ENCODE measurements at regions not wholly inside any gene's neighbourhood (a gene's known extent, or its start where the extent isn't known, plus 50 kb on each side); places are given as distances from the start of the nearest gene placed in this dataset.
"Not testable (repeated sequence)": the region's sequence is repeated elsewhere in the genome, so short reads cannot be mapped to it uniquely, and the experiment has no call there.

DNA sequence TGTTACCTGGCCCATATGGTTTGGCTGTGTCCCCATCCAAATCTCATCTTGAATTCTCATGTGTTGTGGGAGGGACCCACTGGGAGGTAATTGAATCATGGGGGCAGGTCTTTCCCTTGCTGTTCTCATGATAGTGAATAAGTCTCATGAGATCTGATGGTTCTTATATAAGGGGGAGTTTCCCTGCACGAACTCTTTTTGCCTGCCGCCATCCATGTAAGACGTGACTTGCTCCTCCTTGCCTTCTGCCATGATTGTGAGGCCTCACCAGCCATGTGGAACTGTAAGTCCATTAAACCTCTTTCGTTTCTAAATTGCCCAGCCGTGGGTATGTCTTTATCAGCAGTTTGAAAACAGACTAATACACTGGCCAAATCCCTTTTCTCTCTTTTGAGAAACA lies 444.4 kb downstream of the QKI start:
- H3K4me3 ChIP-seq (ENCODE audit: insufficient read depth, low read depth, low read length); H3K27me3 ChIP-seq (ENCODE audit: control insufficient read depth, insufficient read depth, low read length); DNase-seq; H3K36me3 ChIP-seq (replicated peaks; ENCODE audit: control insufficient read depth, insufficient read depth, low read length): not testable (repeated sequence)

DNA sequence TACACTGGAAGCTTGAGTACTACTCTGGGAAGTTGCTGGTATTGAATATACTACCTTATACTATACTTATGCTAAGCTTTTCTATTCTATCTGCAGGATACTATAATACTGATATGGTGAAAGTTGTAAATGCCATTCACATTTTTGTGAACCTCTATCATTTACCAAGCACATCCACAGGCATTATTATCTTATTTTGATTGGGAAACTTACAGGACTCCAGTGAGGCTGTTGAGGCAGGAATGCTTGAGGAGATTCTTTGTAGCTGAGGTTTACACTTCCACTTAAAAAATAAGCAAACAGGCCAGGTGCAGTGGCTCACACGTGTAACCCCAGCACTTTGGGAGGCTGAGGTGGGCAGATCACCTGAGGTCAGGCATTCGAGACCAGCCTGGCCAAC lies 442.9 kb downstream of the QKI start:
- no peaks in the 10 kb centered on the region for H3K27me3 ChIP-seq (ENCODE audit: control insufficient read depth, insufficient read depth, low read length)
- no peak overlapping the region for H3K4me3 ChIP-seq (ENCODE audit: insufficient read depth, low read depth, low read length)
- no peaks in the 10 kb centered on the region for H3K36me3 ChIP-seq (replicated peaks; ENCODE audit: control insufficient read depth, insufficient read depth, low read length)
- DNase-seq = no peak

DNA sequence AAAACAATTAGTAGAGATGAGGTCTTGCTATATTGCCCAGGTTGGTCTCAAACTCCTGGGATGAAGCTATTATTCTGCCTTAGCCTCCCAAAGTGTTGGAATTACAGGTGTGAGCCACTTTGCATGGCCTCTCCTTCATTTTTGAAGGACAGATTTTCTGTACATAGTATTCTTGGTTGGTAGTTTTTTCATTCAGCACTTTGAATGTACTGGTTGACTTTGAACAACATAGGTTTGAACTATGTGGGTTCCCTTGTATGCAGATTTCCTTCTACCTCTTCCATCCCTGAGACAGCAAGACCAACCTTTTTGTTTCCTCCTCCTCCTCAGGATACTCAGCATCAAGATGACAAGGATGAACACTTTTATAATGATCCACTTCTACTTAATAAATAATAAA lies 436.4 kb downstream of the QKI start:
- no peak for DNase-seq
- H3K4me3 ChIP-seq (ENCODE audit: insufficient read depth, low read depth, low read length) = no peak overlapping the region
- H3K27me3 ChIP-seq (ENCODE audit: control insufficient read depth, insufficient read depth, low read length) = no peaks in the 10 kb centered on the region
- no peaks in the 10 kb centered on the region for H3K36me3 ChIP-seq (replicated peaks; ENCODE audit: control insufficient read depth, insufficient read depth, low read length)

DNA sequence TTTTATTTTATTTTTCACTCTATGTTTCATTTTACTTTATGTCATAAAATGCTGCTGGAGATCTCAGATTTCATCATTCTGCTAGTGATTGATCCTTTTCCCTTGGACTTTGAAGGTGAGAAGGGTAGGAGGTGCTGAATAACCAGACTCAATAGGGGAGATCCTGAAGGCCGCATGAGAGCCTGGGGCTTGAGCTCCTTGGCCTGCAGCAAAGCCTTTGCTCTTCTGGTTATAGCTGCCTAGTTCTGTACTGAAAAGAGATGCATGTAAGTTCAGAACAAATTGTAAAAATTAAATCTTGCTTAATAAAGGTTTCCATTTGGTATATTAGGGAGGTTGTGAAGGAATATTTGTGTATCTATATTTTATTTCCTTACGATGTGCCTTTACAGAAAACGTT lies 430.2 kb downstream of the QKI start:
- H3K36me3 ChIP-seq (replicated peaks; ENCODE audit: control insufficient read depth, insufficient read depth, low read length) = no peaks in the 10 kb centered on the region
- H3K27me3 ChIP-seq (ENCODE audit: control insufficient read depth, insufficient read depth, low read length) = no peaks in the 10 kb centered on the region
- DNase-seq = no peak
- H3K4me3 ChIP-seq (ENCODE audit: insufficient read depth, low read depth, low read length) = no peak overlapping the region

DNA sequence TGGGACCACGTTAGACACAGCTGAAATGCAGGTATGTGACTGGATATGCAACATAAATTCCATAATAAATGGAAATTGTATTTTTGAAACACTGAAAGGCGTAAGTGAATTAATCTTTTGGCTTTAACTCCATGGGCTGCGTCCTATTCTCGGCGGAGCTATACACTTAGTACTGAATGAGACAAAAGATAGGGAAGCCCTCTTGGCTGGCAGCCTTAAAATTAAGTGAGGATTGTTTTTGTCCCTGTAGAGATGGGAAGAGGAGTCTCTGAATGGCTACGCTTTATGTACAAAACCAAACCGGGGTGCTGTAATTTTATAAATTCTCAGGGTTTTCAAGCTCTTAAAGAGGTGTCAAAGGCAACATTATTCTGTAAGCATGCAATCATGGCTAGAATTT lies 429.8 kb downstream of the QKI start:
- H3K27me3 ChIP-seq (ENCODE audit: control insufficient read depth, insufficient read depth, low read length) = no peaks in the 10 kb centered on the region
- no peak overlapping the region for H3K4me3 ChIP-seq (ENCODE audit: insufficient read depth, low read depth, low read length)
- no peaks in the 10 kb centered on the region for H3K36me3 ChIP-seq (replicated peaks; ENCODE audit: control insufficient read depth, insufficient read depth, low read length)
- DNase-seq = no peak

DNA sequence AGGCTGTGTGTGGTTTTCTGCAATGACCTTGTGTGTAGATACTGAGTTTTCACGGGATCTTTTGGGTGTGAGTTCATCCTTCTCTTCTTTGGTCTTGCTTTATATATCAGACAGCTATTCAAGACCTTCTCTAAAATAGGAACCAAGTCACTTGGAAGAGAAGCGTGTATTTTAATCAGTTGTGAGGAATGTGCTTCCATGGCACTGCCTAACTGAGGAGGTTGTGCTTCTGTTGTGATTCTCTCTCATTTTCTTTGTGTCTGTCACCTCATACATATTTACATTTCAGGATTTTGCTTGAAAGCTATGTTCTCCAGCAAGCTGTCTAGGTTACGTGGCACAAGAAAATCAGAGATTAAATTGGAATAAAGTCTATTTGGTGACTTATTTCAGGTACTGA lies 428.7 kb downstream of the QKI start:
- H3K36me3 ChIP-seq (replicated peaks; ENCODE audit: control insufficient read depth, insufficient read depth, low read length) = no peaks in the 10 kb centered on the region
- no peak overlapping the region for H3K4me3 ChIP-seq (ENCODE audit: insufficient read depth, low read depth, low read length)
- no peak for DNase-seq
- no peaks in the 10 kb centered on the region for H3K27me3 ChIP-seq (ENCODE audit: control insufficient read depth, insufficient read depth, low read length)

DNA sequence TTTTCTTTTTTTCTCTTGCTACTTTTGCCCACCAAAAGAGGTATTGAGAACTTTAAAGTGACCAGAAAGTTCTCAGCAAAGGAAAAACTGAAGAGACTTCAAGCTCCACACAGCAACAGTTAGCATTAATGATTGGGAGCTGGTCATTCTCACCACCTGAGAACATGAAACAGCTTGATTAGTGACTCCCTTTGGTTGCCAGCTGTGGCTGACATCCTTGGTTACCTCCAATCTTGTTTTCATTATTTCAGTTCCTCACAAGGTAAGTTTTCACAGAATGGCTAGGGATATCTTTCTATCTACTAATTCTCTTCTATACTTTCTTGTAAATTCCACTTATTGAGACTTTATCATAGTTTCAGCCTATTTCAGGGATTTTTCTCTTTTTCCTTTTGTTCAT lies 427.9 kb downstream of the QKI start:
- Histone ChIP-seq H3K27me3 (ENCODE audit: control insufficient read depth, insufficient read depth, low read length) (no peaks in the 10 kb centered on the region), H3K4me3 (ENCODE audit: insufficient read depth, low read depth, low read length) (no peak overlapping the region), H3K36me3 (replicated peaks; ENCODE audit: control insufficient read depth, insufficient read depth, low read length) (no peaks in the 10 kb centered on the region)
- DNase-seq = no peak

DNA sequence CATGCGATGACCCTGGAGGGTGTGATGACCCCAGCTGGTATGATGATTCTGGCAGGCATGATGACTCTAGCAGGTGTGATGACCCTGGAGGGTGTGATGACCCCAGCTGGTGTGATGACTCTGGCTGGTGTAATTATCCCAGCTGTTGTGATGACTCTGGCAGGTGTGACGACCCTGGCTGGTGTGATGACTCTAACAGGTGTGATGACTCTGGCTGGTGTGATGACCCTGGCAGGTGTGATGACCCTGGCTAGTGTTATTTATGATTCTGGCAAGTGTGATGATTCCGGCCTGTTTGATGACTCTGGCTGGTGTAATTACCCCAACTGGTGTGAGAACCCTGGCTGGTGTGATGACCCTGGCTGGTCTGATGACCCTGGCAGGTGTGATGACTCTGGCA lies 427.2 kb downstream of the QKI start:
- Histone ChIP-seq H3K36me3 (replicated peaks; ENCODE audit: control insufficient read depth, insufficient read depth, low read length) (no peaks in the 10 kb centered on the region), H3K27me3 (ENCODE audit: control insufficient read depth, insufficient read depth, low read length) (no peaks in the 10 kb centered on the region), H3K4me3 (ENCODE audit: insufficient read depth, low read depth, low read length) (no peak overlapping the region)
- no peak for DNase-seq

DNA sequence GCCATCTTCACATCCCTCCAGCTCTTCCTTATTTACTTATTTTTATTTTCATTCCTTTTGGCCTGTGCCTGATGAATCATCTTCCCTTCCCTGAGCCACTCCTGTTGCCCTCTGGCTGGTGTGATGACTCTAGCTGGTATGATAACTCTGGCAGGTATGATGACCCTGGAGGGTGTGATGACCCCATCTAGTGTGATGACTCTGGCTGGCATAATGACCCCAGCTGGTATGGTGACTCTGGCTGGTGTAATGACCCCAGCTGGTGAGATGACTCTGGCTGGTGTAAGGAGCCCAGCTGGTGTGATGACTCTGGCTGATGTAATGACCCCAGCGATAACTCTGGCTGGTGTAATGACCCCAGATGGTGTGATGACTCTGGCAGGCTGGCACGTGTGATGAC lies 426.8 kb downstream of the QKI start:
- Histone ChIP-seq H3K27me3 (ENCODE audit: control insufficient read depth, insufficient read depth, low read length) (no peaks in the 10 kb centered on the region), H3K4me3 (ENCODE audit: insufficient read depth, low read depth, low read length) (no peak overlapping the region), H3K36me3 (replicated peaks; ENCODE audit: control insufficient read depth, insufficient read depth, low read length) (no peaks in the 10 kb centered on the region)
- no peak for DNase-seq

DNA sequence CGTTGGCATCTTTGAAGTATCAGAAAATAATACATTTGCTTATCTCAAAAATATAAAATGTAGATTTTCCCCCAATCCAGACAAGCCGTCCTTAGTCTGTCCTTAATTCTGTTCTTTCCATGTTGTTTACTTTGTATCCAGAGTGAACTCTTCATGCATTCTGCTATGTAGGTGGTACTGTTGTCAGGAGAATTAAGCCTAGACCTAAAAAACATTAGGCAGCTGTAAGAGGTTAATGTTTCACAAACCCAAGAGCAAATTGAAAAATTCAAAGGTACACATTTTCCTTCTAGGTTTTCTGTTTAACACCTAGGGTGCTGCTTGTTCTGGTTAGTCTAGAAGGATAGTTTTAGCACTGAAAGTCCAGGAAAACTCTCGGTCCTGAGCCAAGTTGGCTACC lies 426.4 kb downstream of the QKI start:
- H3K27me3 ChIP-seq (ENCODE audit: control insufficient read depth, insufficient read depth, low read length) = no peaks in the 10 kb centered on the region
- H3K4me3 ChIP-seq (ENCODE audit: insufficient read depth, low read depth, low read length) = no peak overlapping the region
- no peaks in the 10 kb centered on the region for H3K36me3 ChIP-seq (replicated peaks; ENCODE audit: control insufficient read depth, insufficient read depth, low read length)
- no peak for DNase-seq

DNA sequence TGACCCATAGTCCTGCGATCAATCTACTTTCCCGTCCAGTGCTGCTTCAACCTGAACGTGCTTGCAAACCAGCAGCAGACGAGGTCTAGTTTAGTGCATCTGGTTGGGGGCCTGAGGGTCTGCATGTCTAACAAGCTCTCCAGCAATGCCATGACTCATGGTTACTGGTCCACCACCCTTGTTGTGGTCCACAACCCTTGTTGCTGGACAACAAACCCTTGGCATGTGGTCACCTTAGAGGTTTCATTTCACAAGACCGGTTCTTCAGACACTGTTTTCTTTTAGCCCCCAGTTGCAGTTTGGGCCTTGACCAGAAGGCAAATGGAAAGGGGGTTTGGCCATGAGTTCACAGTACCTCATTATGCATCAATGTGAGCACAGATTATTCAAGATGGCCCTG lies 424.8 kb downstream of the QKI start:
- H3K27me3 ChIP-seq (ENCODE audit: control insufficient read depth, insufficient read depth, low read length) = no peaks in the 10 kb centered on the region
- DNase-seq = no peak
- no peak overlapping the region for H3K4me3 ChIP-seq (ENCODE audit: insufficient read depth, low read depth, low read length)
- H3K36me3 ChIP-seq (replicated peaks; ENCODE audit: control insufficient read depth, insufficient read depth, low read length) = no peaks in the 10 kb centered on the region

DNA sequence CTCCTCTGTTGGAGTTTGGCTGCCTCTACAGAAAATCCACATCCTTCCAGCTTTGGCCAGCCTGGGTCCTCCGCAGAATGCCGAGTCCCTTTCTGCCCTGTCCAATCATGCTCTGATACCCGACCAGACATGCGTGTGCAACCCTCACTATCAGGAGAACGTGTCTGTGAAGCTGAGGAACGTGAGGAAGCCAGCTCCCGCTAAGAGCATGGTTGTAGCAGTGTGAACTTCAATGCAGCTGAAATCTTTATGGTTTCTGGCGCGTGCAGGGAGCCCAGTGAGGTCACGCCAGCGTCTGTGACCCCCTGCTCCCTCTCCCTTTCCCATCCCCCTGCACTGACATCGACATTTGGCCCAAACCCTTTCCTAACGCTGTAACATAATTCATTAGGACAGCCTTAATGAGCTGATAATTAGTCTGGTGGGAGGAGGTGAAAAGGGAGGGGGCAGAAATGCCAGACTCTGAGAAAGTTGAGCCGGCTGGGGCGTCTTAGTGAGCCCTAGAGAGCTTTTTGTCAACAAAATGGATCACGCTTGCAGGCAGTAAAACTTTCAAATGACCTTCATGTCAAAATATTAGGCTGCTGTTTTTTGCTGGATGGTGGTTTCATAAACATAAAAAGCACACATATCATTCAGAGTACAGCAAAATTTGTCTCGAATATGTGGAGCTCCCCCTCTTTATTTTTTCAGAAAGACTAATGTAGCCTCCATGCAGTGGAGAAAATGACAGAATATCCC lies 423.3 kb downstream of the QKI start:
- DNase-seq = no peak
- H3K27me3 ChIP-seq (ENCODE audit: control insufficient read depth, insufficient read depth, low read length) = no peaks in the 10 kb centered on the region
- no peaks in the 10 kb centered on the region for H3K36me3 ChIP-seq (replicated peaks; ENCODE audit: control insufficient read depth, insufficient read depth, low read length)
- no peak overlapping the region for H3K4me3 ChIP-seq (ENCODE audit: insufficient read depth, low read depth, low read length)

DNA sequence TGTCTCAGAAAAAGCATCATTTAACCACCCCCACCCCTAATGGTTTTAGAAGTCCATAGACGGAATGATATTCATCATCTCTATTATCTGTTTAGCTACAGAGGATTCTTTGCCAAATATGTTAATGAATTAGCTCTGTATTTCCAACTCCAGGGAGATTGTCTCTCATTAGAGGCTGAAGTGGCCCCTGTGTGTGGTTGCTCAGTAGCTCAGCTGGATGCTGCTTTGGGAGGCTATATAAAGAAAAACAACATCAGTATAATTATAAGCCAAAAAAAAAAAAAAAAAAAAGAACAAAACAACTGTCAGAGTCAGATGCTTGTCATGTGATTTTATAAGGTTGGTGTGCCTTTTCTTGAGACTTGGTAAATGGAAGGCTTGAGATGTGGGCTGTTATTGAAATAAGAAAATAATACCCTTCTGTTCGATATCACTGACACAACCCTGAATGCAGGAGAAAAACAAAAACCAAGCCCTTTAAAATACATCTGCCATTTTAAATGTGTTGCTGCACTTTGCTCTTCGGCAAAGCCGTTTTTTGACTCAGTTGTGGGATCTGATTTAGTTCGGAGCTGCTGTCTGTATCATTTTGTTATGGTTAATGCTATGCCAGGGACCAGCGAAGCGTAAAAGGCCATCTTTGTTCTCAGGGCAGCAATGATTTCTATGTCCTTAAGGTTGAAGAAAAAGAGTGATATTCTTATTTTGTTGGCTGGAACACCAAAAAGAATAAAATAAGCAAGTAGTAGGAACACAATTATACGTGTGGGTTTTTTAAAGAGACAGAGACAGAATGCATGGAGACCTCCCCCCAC lies 422.6 kb downstream of the QKI start:
- H3K27me3 ChIP-seq (ENCODE audit: control insufficient read depth, insufficient read depth, low read length) = no peaks in the 10 kb centered on the region
- no peak overlapping the region for H3K4me3 ChIP-seq (ENCODE audit: insufficient read depth, low read depth, low read length)
- H3K36me3 ChIP-seq (replicated peaks; ENCODE audit: control insufficient read depth, insufficient read depth, low read length) = no peaks in the 10 kb centered on the region
- DNase-seq = no peak

DNA sequence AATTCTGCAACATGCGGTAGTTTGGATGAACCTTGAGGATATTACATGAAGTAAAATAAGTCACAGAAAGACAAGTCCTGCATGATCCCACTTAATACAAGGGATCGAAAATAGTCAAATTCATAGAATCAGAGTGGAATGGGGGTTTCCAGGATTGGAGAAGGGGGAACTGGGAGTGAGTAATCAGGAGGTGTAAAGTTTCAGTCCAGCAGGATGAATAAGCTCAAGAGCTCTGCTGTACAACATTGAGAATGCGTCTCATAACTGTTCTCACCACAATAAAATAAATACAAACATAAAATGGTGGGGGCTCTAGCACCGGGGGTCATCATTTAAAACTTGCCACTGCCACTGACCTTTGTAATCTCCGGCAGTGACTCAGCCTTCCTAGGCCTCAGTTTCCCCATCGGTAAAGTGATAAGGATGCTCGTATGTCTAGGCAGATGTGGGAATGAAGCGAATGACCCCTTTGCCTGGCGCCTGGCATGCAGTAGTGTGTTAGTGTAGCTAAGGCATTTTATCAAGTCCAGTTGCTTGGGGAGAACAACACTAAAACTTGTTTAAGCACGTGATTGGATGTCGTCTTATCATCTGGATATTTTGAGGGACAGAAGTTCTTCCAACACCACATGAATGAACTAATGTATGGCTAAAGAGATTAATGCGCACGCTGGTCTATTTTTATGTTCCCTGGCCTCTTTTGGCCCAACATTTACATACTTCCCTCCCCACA lies 421.1 kb downstream of the QKI start:
- H3K36me3 ChIP-seq (replicated peaks; ENCODE audit: control insufficient read depth, insufficient read depth, low read length) = no peaks in the 10 kb centered on the region
- no peaks in the 10 kb centered on the region for H3K27me3 ChIP-seq (ENCODE audit: control insufficient read depth, insufficient read depth, low read length)
- no peak for DNase-seq
- H3K4me3 ChIP-seq (ENCODE audit: insufficient read depth, low read depth, low read length) = no peak overlapping the region
